A673 (cell line): ENCODE measurements at regions not wholly inside any gene's neighbourhood (a gene's known extent, or its start where the extent isn't known, plus 50 kb on each side); places are given as distances from the start of the nearest gene placed in this dataset.

Source experiments
- BruUV-seq: library from RNA; stranded (reverse); fragments of 400-500 nt; replicated peaks from 2 replicates; lab custom pipeline; 2021; lab: Mats Ljungman, UMichigan
- CTCF ChIA-PET: fragments of 300-600 bp; sonication (Branson Sonifier 250); formaldehyde crosslinking; loops from one replicate; lab custom pipeline; 2022; ENCODE audit warnings: antibody characterized with exemption; lab: Charles Lee
- POLR2A ChIA-PET: fragments of 300-600 bp; sonication (Branson Sonifier 250); formaldehyde crosslinking; loops from one replicate; lab custom pipeline; 2022; ENCODE audit warnings: antibody characterized with exemption; ENCODE audit not compliant: low non-redundant PET; lab: Charles Lee
- DNase-seq: peaks from one replicate; pipeline ENCODE4 v3.0.0-alpha.2; 2015; ENCODE audit warnings: low spot score
- H3K27ac ChIP-seq: fragments of 200-600 bp; sonication (generic); 2 replicates; pipeline ENCODE4 v1.5.1; 2016; ENCODE audit warnings: mixed run types, low read depth, mild to moderate bottlenecking, mixed read lengths, antibody characterized with exemption, low read length; ENCODE audit not compliant: poor library complexity, severe bottlenecking
- H3K27me3 ChIP-seq: fragments of 200-600 bp; sonication (generic); replicated peaks from 2 replicates; pipeline ENCODE4 v1.6.1; 2017; ENCODE audit warnings: mixed run types, low read depth, mild to moderate bottlenecking, mixed read lengths, antibody characterized with exemption, low read length; ENCODE audit not compliant: insufficient read depth, poor library complexity
- H3K36me3 ChIP-seq: fragments of 200-600 bp; sonication (generic); 2 replicates; pipeline ENCODE4 v1.6.1; 2016; ENCODE audit warnings: mixed run types, mild to moderate bottlenecking, mixed read lengths, antibody characterized with exemption, low read length; ENCODE audit not compliant: insufficient read depth, poor library complexity, severe bottlenecking
- H3K4me1 ChIP-seq: fragments of 200-600 bp; sonication (generic); 2 replicates; pipeline ENCODE4 v1.6.1; 2017; ENCODE audit warnings: mixed run types, mild to moderate bottlenecking, mixed read lengths, antibody characterized with exemption, low read length; ENCODE audit not compliant: insufficient read depth, poor library complexity, severe bottlenecking
- H3K4me3 ChIP-seq: fragments of 200-600 bp; sonication (generic); 2 replicates; pipeline ENCODE4 v1.5.1; 2016; ENCODE audit warnings: low read depth, mixed run types, mild to moderate bottlenecking, mixed read lengths, low read length; ENCODE audit not compliant: poor library complexity, severe bottlenecking
- H3K9me3 ChIP-seq: fragments of 200-600 bp; sonication (generic); 2 replicates; pipeline ENCODE4 v1.6.1; 2016; ENCODE audit warnings: mixed run types, low read depth, mild to moderate bottlenecking, mixed read lengths, antibody characterized with exemption, low read length; ENCODE audit not compliant: poor library complexity, severe bottlenecking
- CTCF ChIP-seq: fragments of 300-800, 200-600 bp; sonication (generic); conservative IDR thresholded peaks from 2 replicates; pipeline ENCODE4 v1.5.1; 2017; ENCODE audit warnings: low read depth, mild to moderate bottlenecking, antibody characterized with exemption, low read length, moderate library complexity, mixed read lengths
- EZH2 ChIP-seq: fragments of 200-600 bp; sonication (generic); IDR thresholded peaks from 2 replicates; pipeline ENCODE4 v1.6.1; 2017; ENCODE audit warnings: borderline replicate concordance, low read depth, mild to moderate bottlenecking, mixed read lengths, antibody characterized with exemption, low read length; ENCODE audit not compliant: poor library complexity, severe bottlenecking
- intact Hi-C: fragments of 100-400 bp; cut with micrococcal nuclease; formaldehyde crosslinking; loops from one replicate; pipeline ENCODE4 v1.10.0; 2022; ENCODE audit not compliant: unreplicated experiment

GRCh38 chr5:116905885-116906284, 331.3 kb upstream of the SEMA6A start:
- no TSS peak for BruUV-seq
- Histone ChIP-seq H3K36me3 (no peaks in the 10 kb centered on the region), H3K4me3 (no peak overlapping the region), H3K9me3 (no peaks in the 10 kb centered on the region), H3K4me1 (no peaks in the 10 kb centered on the region), H3K27ac (no peak overlapping the region), H3K27me3 (no peaks in the 10 kb centered on the region)
- intact Hi-C loops, result no loop called here
- ChIA-PET POLR2A (no interaction called here), CTCF (no interaction called here)
- TF ChIP-seq EZH2 (no peak), CTCF (no peak)
- DNase-seq, result no peak

- no TSS peak for BruUV-seq
- H3K27ac ChIP-seq, result no peak overlapping the region
- no peaks in the 10 kb centered on the region for H3K36me3 ChIP-seq
- H3K27me3 ChIP-seq, result no peaks in the 10 kb centered on the region
- ChIA-PET POLR2A (no interaction called here), CTCF (no interaction called here)
- intact Hi-C loops, result no loop called here
- DNase-seq, result no peak
- no peak overlapping the region for H3K4me3 ChIP-seq
- H3K9me3 ChIP-seq, result no peaks in the 10 kb centered on the region
- no peak for TF ChIP-seq CTCF
- TF ChIP-seq EZH2, result no peak
- no peaks in the 10 kb centered on the region for H3K4me1 ChIP-seq
These were observed 326.2 kb upstream of the SEMA6A start for GRCh38 chr5:116900793-116901192.

- no peaks in the 10 kb centered on the region for H3K27me3 ChIP-seq
These were observed 324.3 kb upstream of the SEMA6A start for GRCh38 chr5:116898917-116899316.

More at GRCh38 chr5:116898917-116899316, 324.3 kb upstream of the SEMA6A start:
- Histone ChIP-seq H3K27ac (no peak overlapping the region), H3K4me1 (no peaks in the 10 kb centered on the region), H3K36me3 (no peaks in the 10 kb centered on the region), H3K9me3 (no peaks in the 10 kb centered on the region), H3K4me3 (no peak overlapping the region)
- no peak for DNase-seq
- intact Hi-C loops, result no loop called here
- ChIA-PET CTCF (no interaction called here), POLR2A (no interaction called here)
- no TSS peak for BruUV-seq
- TF ChIP-seq EZH2 (no peak), CTCF (no peak)
